Testis (tissue), 2 donors: ENCODE measurements at regions not wholly inside any gene's neighbourhood (a gene's known extent, or its start where the extent isn't known, plus 50 kb on each side); places are given as distances from the start of the nearest gene placed in this dataset.

ENCODE experiments used
- DNase-seq: peaks from one replicate; pipeline ENCODE4 v3.0.0-alpha.2; 2019
- H3K27ac ChIP-seq, 2 donors: fragments of 200-600 bp; sonication (generic); one replicate each; pipeline ENCODE4 v1.5.1; 2019
- H3K27me3 ChIP-seq: fragments of 200-600 bp; sonication (generic); one replicate; pipeline ENCODE4 v1.5.1; 2019
- H3K36me3 ChIP-seq: fragments of 200-600 bp; sonication (generic); one replicate; pipeline ENCODE4 v1.5.1; 2017; ENCODE audit warnings: low read depth; ENCODE audit errors: missing control alignments
- H3K4me1 ChIP-seq: fragments of 200-600 bp; sonication (generic); one replicate; pipeline ENCODE4 v1.5.1; 2019
- H3K4me3 ChIP-seq, 2 donors: fragments of 200-600 bp; sonication (generic); one replicate each; pipeline ENCODE4 v1.5.1; 2017 to 2019
- H3K9me3 ChIP-seq: fragments of 200-600 bp; sonication (generic); one replicate; pipeline ENCODE4 v1.5.1; 2017
- POLR2A ChIP-seq: fragments of 450-650 bp; IDR thresholded peaks from one replicate; pipeline ENCODE4 v1.6.1; 2017; ENCODE audit warnings: antibody characterized with exemption, mild to moderate bottlenecking, moderate library complexity
- WGBS, 2 donors: methylation state at CpG; one replicate each; pipeline ENCODE4 v1.1.5; 2018; 5-methylcytosine and 5-hydroxymethylcytosine counted together
- intact Hi-C: fragments of 100-400 bp; cut with DNase I; formaldehyde crosslinking; loops from one replicate; pipeline ENCODE4 v1.15.1; 2023; ENCODE audit warnings: low total_unique reads
- TF ChIP-seq, protein P1 (sequence below), 3 experiments: fragments of 450-650 bp in 2 of 3; fragments of 200-600 bp in 1 of 3; sonication (generic) in 1 of 3; IDR thresholded peaks; one replicate each; pipeline ENCODE4 v1.5.1; 2016 to 2019; ENCODE audit warnings: antibody characterized with exemption in 3 of 3, mild to moderate bottlenecking in 2 of 3, moderate library complexity in 1 of 3

DNA sequence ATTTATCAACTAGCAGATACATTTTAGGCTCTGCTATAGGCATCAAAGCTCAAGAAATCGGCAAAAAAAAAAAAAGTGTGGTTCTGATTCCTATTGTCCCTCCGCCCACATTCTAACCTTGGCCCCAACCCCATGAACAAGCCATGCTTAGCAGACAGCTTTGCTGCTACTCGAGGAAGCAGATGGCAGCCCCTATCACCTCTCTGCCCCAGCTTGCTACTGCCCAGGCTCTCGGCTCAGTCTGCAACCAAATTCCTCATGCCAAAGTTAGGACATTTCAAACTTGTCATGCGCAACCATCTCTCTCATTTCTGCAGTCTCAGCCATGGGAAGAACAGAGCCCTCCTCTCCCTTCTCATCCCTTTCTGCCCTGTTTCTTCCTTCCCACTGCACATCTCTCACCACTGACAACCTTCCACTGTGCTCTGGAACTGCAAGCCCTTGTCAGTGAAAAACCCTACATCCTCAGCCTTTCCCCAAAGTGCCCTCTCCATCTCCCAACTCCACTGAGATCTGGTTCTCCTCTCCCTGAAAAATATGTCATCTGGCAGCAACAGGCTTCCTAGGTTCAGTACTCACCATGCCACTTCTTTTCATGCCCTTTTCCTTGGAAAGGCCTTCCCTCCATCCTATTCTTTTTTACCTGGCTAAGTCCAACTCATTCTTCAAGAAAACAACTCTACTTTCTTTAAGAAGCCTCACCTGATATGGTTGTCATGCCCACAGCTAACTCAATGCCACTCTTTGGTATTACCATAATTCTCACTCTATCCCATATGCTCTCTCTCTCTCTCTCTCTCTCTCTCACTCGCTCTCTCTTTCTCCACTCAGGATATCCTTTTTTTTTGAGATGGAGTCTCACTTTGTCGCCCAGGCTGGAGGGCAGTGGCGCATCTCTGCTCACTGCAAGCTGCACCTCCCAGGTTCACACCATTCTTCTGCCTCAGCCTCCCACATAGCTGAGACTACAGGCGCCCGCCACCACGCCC lies 60.1 kb upstream of the FHIP2A start:
- no peak overlapping the region for H3K27ac ChIP-seq
- H3K9me3 ChIP-seq: no peaks in the 10 kb centered on the region
- no peaks in the 10 kb centered on the region for H3K27me3 ChIP-seq
- no peak for DNase-seq
- no peaks in the 10 kb centered on the region for H3K4me1 ChIP-seq
- 89 to 91% methylated on average over 11 of the region's 11 CpGs for WGBS, 2 donors
- intact Hi-C loops: no loop called here
- TF ChIP-seq, protein P1, sequence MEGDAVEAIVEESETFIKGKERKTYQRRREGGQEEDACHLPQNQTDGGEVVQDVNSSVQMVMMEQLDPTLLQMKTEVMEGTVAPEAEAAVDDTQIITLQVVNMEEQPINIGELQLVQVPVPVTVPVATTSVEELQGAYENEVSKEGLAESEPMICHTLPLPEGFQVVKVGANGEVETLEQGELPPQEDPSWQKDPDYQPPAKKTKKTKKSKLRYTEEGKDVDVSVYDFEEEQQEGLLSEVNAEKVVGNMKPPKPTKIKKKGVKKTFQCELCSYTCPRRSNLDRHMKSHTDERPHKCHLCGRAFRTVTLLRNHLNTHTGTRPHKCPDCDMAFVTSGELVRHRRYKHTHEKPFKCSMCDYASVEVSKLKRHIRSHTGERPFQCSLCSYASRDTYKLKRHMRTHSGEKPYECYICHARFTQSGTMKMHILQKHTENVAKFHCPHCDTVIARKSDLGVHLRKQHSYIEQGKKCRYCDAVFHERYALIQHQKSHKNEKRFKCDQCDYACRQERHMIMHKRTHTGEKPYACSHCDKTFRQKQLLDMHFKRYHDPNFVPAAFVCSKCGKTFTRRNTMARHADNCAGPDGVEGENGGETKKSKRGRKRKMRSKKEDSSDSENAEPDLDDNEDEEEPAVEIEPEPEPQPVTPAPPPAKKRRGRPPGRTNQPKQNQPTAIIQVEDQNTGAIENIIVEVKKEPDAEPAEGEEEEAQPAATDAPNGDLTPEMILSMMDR (IDR thresholded peaks at IDR 0.05): no peak
- no peak for TF ChIP-seq POLR2A
- no peaks in the 10 kb centered on the region for H3K36me3 ChIP-seq
- no peak overlapping the region for H3K4me3 ChIP-seq

DNA sequence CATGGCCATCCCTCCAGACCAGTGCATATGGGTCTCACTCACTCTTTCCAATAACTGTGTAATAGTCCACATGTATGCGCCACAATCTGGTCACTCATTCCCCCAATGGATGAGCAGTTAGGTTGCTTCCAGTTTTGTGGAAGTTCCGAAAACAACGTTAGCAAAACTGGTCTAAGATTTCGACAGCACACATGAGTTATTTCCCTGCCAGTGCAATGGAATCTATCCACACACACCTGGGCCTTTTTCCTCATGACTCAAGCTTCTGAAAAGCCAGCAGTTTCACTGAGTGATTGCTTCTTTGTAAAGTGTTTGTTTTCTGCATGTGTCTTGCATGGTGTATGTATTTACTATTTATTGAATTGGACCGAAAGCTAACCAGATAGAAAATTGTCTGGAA lies 58.8 kb upstream of the FHIP2A start:
- Histone ChIP-seq H3K27ac (no peak overlapping the region), H3K4me1 (no peaks in the 10 kb centered on the region), H3K36me3 (no peaks in the 10 kb centered on the region), H3K9me3 (no peaks in the 10 kb centered on the region), H3K4me3 (no peak overlapping the region), H3K27me3 (no peaks in the 10 kb centered on the region)
- 90 to 94% methylated on average over 5 of the region's 5 CpGs for WGBS, 2 donors
- TF ChIP-seq, protein P1 (IDR thresholded peaks at IDR 0.05): no peak
- intact Hi-C loops: no loop called here
- no peak for DNase-seq

DNA sequence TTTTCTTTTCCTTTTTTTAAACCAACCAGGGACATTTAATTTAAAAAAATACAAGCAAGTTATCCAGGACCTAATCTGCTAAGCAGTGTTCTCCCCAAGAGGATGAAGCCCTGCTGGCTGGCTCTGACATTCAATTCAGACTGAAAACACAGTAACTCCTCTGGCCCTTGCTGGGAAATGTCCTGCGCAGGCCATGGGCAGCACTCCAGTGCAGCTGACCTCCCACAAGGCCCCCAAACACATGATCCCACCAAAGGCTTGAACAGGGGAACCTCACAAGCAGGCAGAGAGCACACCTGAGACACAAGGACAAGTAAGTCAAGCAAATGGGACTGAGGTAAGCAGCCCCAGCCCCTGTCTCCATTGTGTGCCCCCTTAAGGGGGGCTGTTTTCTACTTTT lies 56.9 kb upstream of the FHIP2A start:
- no peak for TF ChIP-seq POLR2A
- TF ChIP-seq, protein P1 (IDR thresholded peaks at IDR 0.05): no peak
- no peak overlapping the region for H3K4me3 ChIP-seq
- 0 to 87% methylated on average over 1 of the region's 1 CpG for WGBS, 2 donors
- no peaks in the 10 kb centered on the region for H3K9me3 ChIP-seq
- intact Hi-C loops: no loop called here
- no peak for DNase-seq
- H3K36me3 ChIP-seq: no peaks in the 10 kb centered on the region
- H3K27me3 ChIP-seq: no peaks in the 10 kb centered on the region
- H3K4me1 ChIP-seq: peaks cover 3% of the 10 kb centered on the region
- H3K27ac ChIP-seq: no peak overlapping the region

DNA sequence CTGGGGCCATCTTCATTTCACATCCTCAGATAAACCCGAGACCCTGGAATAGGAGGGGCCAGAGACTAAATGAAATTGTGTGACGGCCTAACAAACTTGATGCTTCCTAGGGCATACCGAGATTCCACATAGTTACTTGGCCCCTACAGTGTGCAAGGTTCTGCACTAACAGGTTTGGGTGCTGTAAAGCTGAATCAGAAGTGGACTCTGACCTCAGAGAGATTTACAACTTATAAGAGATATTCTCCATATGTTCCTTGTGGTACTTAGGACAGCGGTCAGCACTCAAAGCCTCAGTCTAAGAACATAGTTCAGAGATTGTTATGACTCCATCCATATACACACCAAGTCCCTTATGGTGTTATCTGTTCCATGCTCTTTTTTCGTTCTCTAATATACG lies 55.1 kb upstream of the FHIP2A start:
- no peak overlapping the region for H3K4me3 ChIP-seq
- no peak overlapping the region for H3K27ac ChIP-seq
- H3K27me3 ChIP-seq: no peaks in the 10 kb centered on the region
- H3K4me1 ChIP-seq: peaks cover 3% of the 10 kb centered on the region
- no peaks in the 10 kb centered on the region for H3K9me3 ChIP-seq
- H3K36me3 ChIP-seq: no peaks in the 10 kb centered on the region
- no peak for DNase-seq
- intact Hi-C loops: no loop called here
- WGBS, 2 donors: 57 to 76% methylated on average over 6 of the region's 6 CpGs
- TF ChIP-seq, protein P1 (IDR thresholded peaks at IDR 0.05): no peak
- no peak for TF ChIP-seq POLR2A
